SU-DHL-6 (cell line): ENCODE measurements at regions not wholly inside any gene's neighbourhood (a gene's known extent, or its start where the extent isn't known, plus 50 kb on each side); places are given as distances from the start of the nearest gene placed in this dataset.

ENCODE experiments used
- H2AFZ ChIP-seq: fragments of 200-600 bp; sonication (generic); 2 replicates; pipeline ENCODE4 v1.6.1; 2014; ENCODE audit warnings: low read depth, mild to moderate bottlenecking, moderate library complexity, mixed read lengths, antibody characterized with exemption, low read length; ENCODE audit not compliant: severe bottlenecking
- H3F3A ChIP-seq: fragments of 200-600 bp; shearing (Covaris generic); 2 replicates; pipeline ENCODE4 v1.6.0; 2016; ENCODE audit warnings: antibody characterized with exemption, mild to moderate bottlenecking; ENCODE audit not compliant: insufficient read depth
- H3K27ac ChIP-seq: fragments of 200-600 bp; sonication (generic); 2 replicates; pipeline ENCODE4 v1.5.1; 2016; ENCODE audit warnings: low read depth, mild to moderate bottlenecking, low read length, moderate library complexity, mixed read lengths
- H3K27me3 ChIP-seq: fragments of 200-600 bp; sonication (generic), shearing (Covaris generic); 2 replicates; pipeline ENCODE4 v1.6.0; 2014; ENCODE audit warnings: mild to moderate bottlenecking, low read length
- H3K36me3 ChIP-seq: fragments of 200-600 bp; sonication (generic); 2 replicates; pipeline ENCODE4 v1.6.1; 2014; ENCODE audit warnings: mild to moderate bottlenecking, low read length, mixed read lengths
- H3K4me2 ChIP-seq: fragments of 300-600, 200-600 bp; shearing (Covaris generic), sonication (generic); 2 replicates; pipeline ENCODE4 v1.6.0; 2014; ENCODE audit warnings: low read length, low read depth, mild to moderate bottlenecking; ENCODE audit not compliant: poor library complexity, severe bottlenecking
- H3K4me3 ChIP-seq: fragments of 200-600 bp; sonication (generic); 2 replicates; pipeline ENCODE4 v1.5.1; 2014; ENCODE audit warnings: antibody characterized with exemption, low read length, mild to moderate bottlenecking, mixed read lengths; ENCODE audit not compliant: insufficient read depth, poor library complexity, severe bottlenecking
- H3K79me2 ChIP-seq: fragments of 200-600 bp; sonication (generic); 2 replicates; pipeline ENCODE4 v1.6.1; 2014; ENCODE audit warnings: mild to moderate bottlenecking, low read length, moderate library complexity; ENCODE audit not compliant: insufficient read depth
- H3K9ac ChIP-seq: fragments of 200-600 bp; sonication (generic); 2 replicates; pipeline ENCODE4 v1.7.0; 2014; ENCODE audit warnings: mild to moderate bottlenecking, low read length
- H3K9me2 ChIP-seq: fragments of 200-600 bp; sonication (generic); replicated peaks from 2 replicates; pipeline ENCODE4 v1.6.1; 2014; ENCODE audit warnings: low read length; ENCODE audit not compliant: insufficient read depth
- H3K9me3 ChIP-seq: fragments of 200-600 bp; sonication (generic); 2 replicates; pipeline ENCODE4 v1.6.1; 2014; ENCODE audit warnings: low read length, mixed read lengths; ENCODE audit not compliant: insufficient read depth
- H4K20me1 ChIP-seq: fragments of 200-600 bp; sonication (generic); 2 replicates; pipeline ENCODE4 v1.6.1; 2014; ENCODE audit warnings: low read depth, mild to moderate bottlenecking, antibody characterized with exemption, low read length, moderate library complexity, mixed read lengths
- CTCF ChIP-seq: fragments of 200-600 bp; sonication (generic); IDR thresholded peaks from one replicate; pipeline ENCODE4 v1.5.1; 2017; ENCODE audit warnings: antibody characterized with exemption, mild to moderate bottlenecking, low read length, moderate library complexity; ENCODE audit not compliant: insufficient read depth, poor library complexity, severe bottlenecking
- EZH2phosphoT487 ChIP-seq: fragments of 200-600 bp; sonication (generic), shearing (Covaris generic); conservative IDR thresholded peaks from 2 replicates; pipeline ENCODE4 v1.6.1; 2018; ENCODE audit warnings: mild to moderate bottlenecking, antibody characterized with exemption, low read length, moderate library complexity, mixed read lengths

GRCh38 chr20:55099251-55099650 lies 623.9 kb downstream of the DOK5 start:
- Histone ChIP-seq H3K36me3 (no peaks in the 10 kb centered on the region), H3K4me3 (no peak overlapping the region), H3K9ac (no peak overlapping the region), H3F3A (peaks cover 5% of the 10 kb centered on the region; the same call in 1 of the 2 replicates), H3K9me2 (no peaks in the 10 kb centered on the region), H3K79me2 (no peaks in the 10 kb centered on the region), H3K4me2 (no peak overlapping the region), H2AFZ (no peak overlapping the region), H3K9me3 (no peaks in the 10 kb centered on the region), H3K27ac (no peak overlapping the region), H4K20me1 (no peaks in the 10 kb centered on the region), H3K27me3 (no peaks in the 10 kb centered on the region)
- TF ChIP-seq EZH2phosphoT487: no peak
- TF ChIP-seq CTCF: no peak

- TF ChIP-seq EZH2phosphoT487 (no peak), CTCF (no peak)
- H4K20me1 ChIP-seq: no peaks in the 10 kb centered on the region
- H3F3A ChIP-seq: peaks cover 5% of the 10 kb centered on the region; the same call in 1 of the 2 replicates
- H3K4me2 ChIP-seq: no peak overlapping the region
- no peaks in the 10 kb centered on the region for H3K9me2 ChIP-seq
- H3K9ac ChIP-seq: no peak overlapping the region
- H3K36me3 ChIP-seq: no peaks in the 10 kb centered on the region
- no peaks in the 10 kb centered on the region for H3K79me2 ChIP-seq
- H3K27ac ChIP-seq: peak overlapping the region; percentile 88
- no peak overlapping the region for H3K4me3 ChIP-seq
- H2AFZ ChIP-seq: no peak overlapping the region
- no peaks in the 10 kb centered on the region; the same call in 1 of the 2 replicates for H3K9me3 ChIP-seq
- H3K27me3 ChIP-seq: no peaks in the 10 kb centered on the region
Measured at GRCh38 chr20:55097621-55098020, 622.2 kb downstream of the DOK5 start.

- H3K27ac ChIP-seq: peak overlapping the region; percentile 88
- peak overlapping the region; percentile 44 for H3K4me2 ChIP-seq
- no peaks in the 10 kb centered on the region for H3K9me2 ChIP-seq
- H3K9ac ChIP-seq: peak overlapping the region; percentile 24; the same call in 1 of the 2 replicates
- H4K20me1 ChIP-seq: no peaks in the 10 kb centered on the region
- H3K27me3 ChIP-seq: no peaks in the 10 kb centered on the region
- no peaks in the 10 kb centered on the region; the same call in 1 of the 2 replicates for H3K9me3 ChIP-seq
- no peak for TF ChIP-seq CTCF
- TF ChIP-seq EZH2phosphoT487: no peak
- H3K36me3 ChIP-seq: no peaks in the 10 kb centered on the region
- H3F3A ChIP-seq: peaks cover 5% of the 10 kb centered on the region; the same call in 1 of the 2 replicates
- no peak overlapping the region for H3K4me3 ChIP-seq
- H2AFZ ChIP-seq: no peak overlapping the region
- no peaks in the 10 kb centered on the region for H3K79me2 ChIP-seq
Measured at GRCh38 chr20:55095745-55096400, 620.5 kb downstream of the DOK5 start.
